SK-N-SH (cell line): ENCODE measurements at regions not wholly inside any gene's neighbourhood (a gene's known extent, or its start where the extent isn't known, plus 50 kb on each side); places are given as distances from the start of the nearest gene placed in this dataset.

Source experiments
- CTCF ChIA-PET: fragments of 300-600, 350-600 bp; formaldehyde crosslinking; extraction: SDS; loops from one replicate; lab custom pipeline; 2021; lab: Yijun Ruan, JAX
- POLR2A ChIA-PET: fragments of 350-600 bp; sonication (Branson Sonifier 250); formaldehyde crosslinking; extraction: SDS; loops from one replicate; lab custom pipeline; 2020; ENCODE audit warnings: antibody characterized with exemption, inconsistent platforms; lab: Yijun Ruan, JAX
- DNase-seq: peaks from one replicate; pipeline ENCODE4 v3.0.0; 2012
- H2AFZ ChIP-seq: fragments of 200-600 bp; sonication (generic); 2 replicates; pipeline ENCODE4 v1.8.1; 2016; ENCODE audit warnings: antibody characterized with exemption, mild to moderate bottlenecking, low read depth
- H3F3A ChIP-seq: fragments of 200-600 bp; sonication (generic); replicated peaks from 2 replicates; pipeline ENCODE3; 2016; ENCODE audit warnings: antibody characterized with exemption, mild to moderate bottlenecking; ENCODE audit not compliant: insufficient read depth
- H3K27ac ChIP-seq, 2 experiments: fragments of 200-500 bp in 1 of 2; fragments of 200-600 bp in 1 of 2; sonication (Bioruptor generic) in 1 of 2; sonication (generic), shearing (Covaris generic) in 1 of 2; 2 replicates each; pipeline versions ENCODE4 v1.5.1 to v1.6.1; 2014 to 2016; ENCODE audit warnings: low read depth in 2 of 2, inconsistent platforms in 1 of 2, low read length in 1 of 2, mild to moderate bottlenecking in 1 of 2, mixed read lengths in 1 of 2
- H3K27me3 ChIP-seq: fragments of 200-600 bp; sonication (generic), shearing (Covaris generic); 2 replicates; pipeline ENCODE4 v1.6.1; 2016; ENCODE audit warnings: mixed run types; ENCODE audit not compliant: insufficient read depth
- H3K36me3 ChIP-seq, 2 experiments: fragments of 200-500 bp in 1 of 2; fragments of 200-600 bp in 1 of 2; sonication (Bioruptor generic) in 1 of 2; sonication (generic) in 1 of 2; replicated peaks in 1 of 2; 2 replicates each; pipeline versions ENCODE3 to v1.5.1; 2014 to 2016; ENCODE audit warnings: low read length in 1 of 2, mild to moderate bottlenecking in 1 of 2; ENCODE audit not compliant: insufficient read depth in 2 of 2, control insufficient read depth in 1 of 2
- H3K4me1 ChIP-seq, 2 experiments: fragments of 200-500 bp in 1 of 2; fragments of 200-600 bp in 1 of 2; sonication (Bioruptor generic) in 1 of 2; sonication (generic), shearing (Covaris generic) in 1 of 2; 2 replicates each; pipeline versions ENCODE4 v1.5.1 to v1.6.1; 2014 to 2016; ENCODE audit warnings: low read depth in 1 of 2, low read length in 1 of 2, mixed run types in 1 of 2; ENCODE audit not compliant: insufficient read depth in 2 of 2, control insufficient read depth in 1 of 2
- H3K4me2 ChIP-seq: fragments of 200-600 bp; sonication (generic), shearing (Covaris generic); 2 replicates; pipeline ENCODE4 v1.6.1; 2017; ENCODE audit warnings: mixed run types
- H3K4me3 ChIP-seq, 2 experiments: fragments of 200-500 bp in 1 of 2; fragments of 200-600 bp in 1 of 2; sonication (Bioruptor generic) in 1 of 2; sonication (generic), shearing (Covaris generic) in 1 of 2; 2 replicates each; pipeline versions ENCODE4 v1.5.1 to v1.8.1; 2014 to 2016; ENCODE audit warnings: low read depth in 2 of 2, inconsistent platforms in 1 of 2, low read length in 1 of 2, mild to moderate bottlenecking in 1 of 2, mixed read lengths in 1 of 2, moderate library complexity in 1 of 2
- H3K79me2 ChIP-seq: fragments of 200-600 bp; sonication (generic); 2 replicates; pipeline ENCODE4 v1.8.1; 2017; ENCODE audit warnings: mild to moderate bottlenecking; ENCODE audit not compliant: insufficient read depth
- H3K9ac ChIP-seq: fragments of 200-600 bp; sonication (generic); 2 replicates; pipeline ENCODE4 v1.6.1; 2017; ENCODE audit warnings: mixed run types
- H3K9me2 ChIP-seq: fragments of 200-600 bp; sonication (generic); 2 replicates; pipeline ENCODE4 v1.6.1; 2017; ENCODE audit warnings: mixed run types
- H3K9me3 ChIP-seq: fragments of 200-600 bp; sonication (generic); 2 replicates; pipeline ENCODE4 v1.6.1; 2017; ENCODE audit warnings: mixed run types, mild to moderate bottlenecking, moderate library complexity
- H4K20me1 ChIP-seq: fragments of 200-600 bp; sonication (generic); 2 replicates; pipeline ENCODE4 v1.6.1; 2017; ENCODE audit warnings: mild to moderate bottlenecking, mixed run types; ENCODE audit not compliant: insufficient read depth
- CHD2 ChIP-seq: fragments of 150-350 bp; IDR thresholded peaks from 2 replicates; pipeline ENCODE4 v1.6.1; 2018; ENCODE audit warnings: low read length; ENCODE audit not compliant: partially characterized antibody
- CTCF ChIP-seq: fragments of 200-600 bp; sonication (generic); IDR thresholded peaks from 2 replicates; pipeline ENCODE4 v1.6.1; 2017; ENCODE audit warnings: antibody characterized with exemption, mild to moderate bottlenecking, moderate library complexity
- FOXJ3 ChIP-seq: sonication (generic); formaldehyde crosslinking; IDR thresholded peaks from 2 replicates; pipeline ENCODE4 v1.5.1; 2020; ENCODE audit warnings: mild to moderate bottlenecking, missing genetic modification reagents
- IRF3 ChIP-seq: fragments of 150-350 bp; IDR thresholded peaks from 2 replicates; pipeline ENCODE4 v1.6.1; 2016; ENCODE audit warnings: mild to moderate bottlenecking, low read depth, low read length
- MAX ChIP-seq: IDR thresholded peaks from 2 replicates; pipeline ENCODE4 v1.4.0; 2012; ENCODE audit warnings: low read depth
- MEF2A ChIP-seq: IDR thresholded peaks from 2 replicates; pipeline ENCODE4 v1.4.0; 2012; ENCODE audit warnings: low read depth, borderline replicate concordance
- NFIC ChIP-seq: IDR thresholded peaks from 2 replicates; pipeline ENCODE4 v1.4.0; 2012; ENCODE audit warnings: borderline replicate concordance
- NRF1 ChIP-seq: IDR thresholded peaks from 2 replicates; pipeline ENCODE4 v1.6.1; 2012; ENCODE audit warnings: low read depth, mild to moderate bottlenecking, low read length
- POLR2AphosphoS5 ChIP-seq: IDR thresholded peaks from 2 replicates; pipeline ENCODE4 v1.6.1; 2012; ENCODE audit warnings: low read depth, low read length
- RCOR1 ChIP-seq: fragments of 150-350 bp; IDR thresholded peaks from 2 replicates; pipeline ENCODE4 v1.6.1; 2017; ENCODE audit warnings: antibody characterized with exemption, low read length
- REST ChIP-seq: IDR thresholded peaks from 2 replicates; pipeline ENCODE4 v1.6.1; 2012; ENCODE audit warnings: mild to moderate bottlenecking, low read depth, low read length, moderate library complexity
- RFX5 ChIP-seq: IDR thresholded peaks from 2 replicates; pipeline ENCODE4 v1.6.1; 2012; ENCODE audit warnings: mild to moderate bottlenecking, improper control_type of control experiment, low read length
- RXRA ChIP-seq: IDR thresholded peaks from 2 replicates; pipeline ENCODE4 v1.4.0; 2012; ENCODE audit warnings: low read depth, mild to moderate bottlenecking, borderline replicate concordance
- SIN3A ChIP-seq: IDR thresholded peaks from 2 replicates; pipeline ENCODE4 v1.6.1; 2012; ENCODE audit warnings: low read depth, mild to moderate bottlenecking, low read length, moderate library complexity, borderline replicate concordance
- TCF12 ChIP-seq: IDR thresholded peaks from 2 replicates; pipeline ENCODE4 v1.4.0; 2012
- USF2 ChIP-seq: fragments of 150-350 bp; IDR thresholded peaks from 2 replicates; pipeline ENCODE4 v1.6.1; 2017; ENCODE audit warnings: antibody characterized with exemption, low read length, low read depth, borderline replicate concordance
- YY1 ChIP-seq: IDR thresholded peaks from 2 replicates; pipeline ENCODE4 v1.4.0; 2012; ENCODE audit warnings: low read depth, mild to moderate bottlenecking
- WGBS: methylation state at CpG from one replicate; pipeline ENCODE4 v1.1.6; 2017; ENCODE audit warnings: low lambda C conversion rate; 5-methylcytosine and 5-hydroxymethylcytosine counted together

- WGBS: 50% methylated on average over 1 of the region's 1 CpG
- Histone ChIP-seq H3K79me2 (no peaks in the 10 kb centered on the region), H3K4me3 (no peak overlapping the region), H3K9ac (no peak overlapping the region), H3F3A (no peaks in the 10 kb centered on the region), H4K20me1 (no peaks in the 10 kb centered on the region), H3K4me1 (no peaks in the 10 kb centered on the region; a peak in 1 of 4 replicates), H3K36me3 (no peaks in the 10 kb centered on the region), H3K27ac (no peak overlapping the region), H3K4me2 (no peak overlapping the region), H3K9me2 (no peaks in the 10 kb centered on the region), H3K27me3 (no peaks in the 10 kb centered on the region; the same call in 1 of the 2 replicates), H3K9me3 (no peaks in the 10 kb centered on the region), H2AFZ (no peak overlapping the region)
- ChIA-PET POLR2A (no interaction called here), CTCF (no interaction called here)
- TF ChIP-seq NFIC: no peak
- no peak for TF ChIP-seq SIN3A
- no peak for TF ChIP-seq RXRA
- no peak for DNase-seq
These were observed 605.9 kb upstream of the KLF4 start for GRCh38 chr9:108095496-108095895.

GRCh38 chr9:108094676-108094993, 605.1 kb upstream of the KLF4 start:
- POLR2A ChIA-PET: no interaction called here
- no peak overlapping the region for H3K9ac ChIP-seq
- no peaks in the 10 kb centered on the region for H3F3A ChIP-seq
- CTCF ChIA-PET: interaction anchor here (2.0 kb wide), 1 partner anchor 9 kb away, joined by 7 read pairs; no protein-coding TSS in a partner anchor
- no peak overlapping the region for H3K4me2 ChIP-seq
- H3K9me3 ChIP-seq: no peaks in the 10 kb centered on the region
- H3K27me3 ChIP-seq: no peaks in the 10 kb centered on the region; the same call in 1 of the 2 replicates
- no peak overlapping the region for H3K27ac ChIP-seq
- TF ChIP-seq REST: no peak
- no peak for TF ChIP-seq NRF1
- no peak for TF ChIP-seq MAX
- TF ChIP-seq RCOR1: no peak
- no peak for TF ChIP-seq TCF12
- no peak for TF ChIP-seq FOXJ3
- no peak for TF ChIP-seq POLR2AphosphoS5
- no peak for TF ChIP-seq CHD2
- no peak for TF ChIP-seq MEF2A
- no peak for TF ChIP-seq YY1
- TF ChIP-seq USF2: no peak
- TF ChIP-seq IRF3: no peak
- no peak for TF ChIP-seq RFX5
- TF ChIP-seq RXRA: no peak
- TF ChIP-seq CTCF: no peak
- H3K36me3 ChIP-seq: no peaks in the 10 kb centered on the region
- no peaks in the 10 kb centered on the region for H4K20me1 ChIP-seq
- whole genome bisulfite sequencing: 31% methylated on average over 2 of the region's 2 CpGs
- H3K4me1 ChIP-seq: no peaks in the 10 kb centered on the region; a peak in 1 of 4 replicates
- no peak overlapping the region for H2AFZ ChIP-seq
- no peak overlapping the region for H3K4me3 ChIP-seq
- H3K9me2 ChIP-seq: no peaks in the 10 kb centered on the region
- H3K79me2 ChIP-seq: no peaks in the 10 kb centered on the region
- no peak for DNase-seq
